Left colon (tissue), 2 donors: ENCODE measurements at regions not wholly inside any gene's neighbourhood (a gene's known extent, or its start where the extent isn't known, plus 50 kb on each side); places are given as distances from the start of the nearest gene placed in this dataset.

ENCODE experiments used
- ATAC-seq: fragments of 200-7000 bp; cut with Tn5 transposase; one replicate; pipeline ENCODE4 v1.9.1; 2020; ENCODE audit warnings: mild to moderate bottlenecking, moderate library complexity
- DNase-seq, 2 donors: peaks; one replicate each; pipeline ENCODE4 v3.0.0-alpha.2; 2020
- intact Hi-C, 2 donors: fragments of 100-400 bp; cut with DNase I in 1 of 2; cut with micrococcal nuclease in 1 of 2; formaldehyde crosslinking; loops; one replicate each; pipeline versions ENCODE4 v1.11.2 to v1.14.0; 2022; cut with DNase I, micrococcal nuclease
- donor health status: DM: no; HTN: no; CAD: no.
- donor health status: DM: yes; HTN: yes; CAD: no.

DNA sequence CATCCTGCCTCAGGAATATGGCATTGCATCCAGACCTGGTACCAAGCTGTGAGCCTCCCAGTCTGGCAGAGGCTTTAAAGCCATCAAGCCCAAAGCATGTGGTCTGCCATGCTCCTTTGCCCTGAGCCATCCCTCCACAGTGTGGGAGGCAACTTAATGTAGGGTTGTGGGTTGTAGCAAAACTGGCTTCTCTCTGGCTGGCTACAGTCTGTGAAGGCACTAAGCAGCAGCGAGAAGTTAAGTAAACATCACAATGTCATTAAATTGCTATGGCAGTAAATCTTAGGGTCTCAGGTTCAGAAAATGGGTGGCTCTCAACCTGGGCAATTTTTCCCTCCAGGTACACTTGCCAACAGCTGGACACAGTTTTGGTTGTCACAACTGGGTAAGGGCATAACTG, 472.9 kb downstream of the PREX1 start:
- ATAC-seq: no peak
- DNase-seq: no peak
- intact Hi-C loops: no loop called here

DNA sequence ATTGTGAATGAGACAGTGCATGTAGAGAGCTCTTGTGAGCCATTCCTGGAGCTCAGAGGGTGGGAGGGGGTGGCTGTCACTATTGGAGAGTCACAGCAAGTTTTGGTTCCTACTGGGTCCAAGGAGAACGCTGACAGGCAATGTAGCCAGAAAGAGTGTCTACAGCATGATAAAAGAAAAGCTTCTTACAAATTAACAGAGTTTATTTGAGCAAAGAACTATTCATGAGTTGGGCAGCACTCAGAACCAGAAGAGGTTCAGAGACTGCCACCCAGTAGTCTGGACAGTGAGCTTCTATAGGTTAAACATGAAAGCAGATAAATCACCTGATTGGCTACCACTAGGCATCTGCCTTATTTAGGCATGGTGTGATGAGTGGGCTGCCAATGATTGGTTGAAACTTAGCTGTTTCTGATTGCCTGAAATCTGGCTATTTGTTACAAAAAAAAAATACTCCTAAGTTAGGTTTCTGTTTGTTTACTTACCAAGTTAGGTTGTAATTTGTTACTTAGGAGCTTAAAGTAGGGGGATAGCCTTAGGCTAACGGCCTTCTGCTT, 473.4 kb downstream of the PREX1 start:
- ATAC-seq (no peak), DNase-seq (no peak)
- intact Hi-C loops: no loop called here

DNA sequence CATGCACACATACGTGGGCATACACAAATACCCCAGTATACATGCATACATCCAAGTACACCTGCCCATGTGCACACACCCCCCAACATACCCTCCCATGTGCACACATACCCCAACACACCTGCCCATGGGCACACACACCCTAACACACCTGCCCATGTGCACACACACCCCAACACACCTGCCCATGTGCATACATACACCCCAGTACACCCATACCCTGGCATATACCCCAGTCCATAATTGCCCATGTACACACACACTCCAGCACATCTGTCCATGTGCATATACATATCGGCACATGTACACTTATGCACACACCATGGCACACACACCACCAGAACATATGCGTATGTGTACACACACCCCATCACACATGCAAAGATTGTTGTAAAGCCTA, 475.2 kb downstream of the PREX1 start:
- intact Hi-C loops: no loop called here
- ATAC-seq: no peak
- DNase-seq: no peak

DNA sequence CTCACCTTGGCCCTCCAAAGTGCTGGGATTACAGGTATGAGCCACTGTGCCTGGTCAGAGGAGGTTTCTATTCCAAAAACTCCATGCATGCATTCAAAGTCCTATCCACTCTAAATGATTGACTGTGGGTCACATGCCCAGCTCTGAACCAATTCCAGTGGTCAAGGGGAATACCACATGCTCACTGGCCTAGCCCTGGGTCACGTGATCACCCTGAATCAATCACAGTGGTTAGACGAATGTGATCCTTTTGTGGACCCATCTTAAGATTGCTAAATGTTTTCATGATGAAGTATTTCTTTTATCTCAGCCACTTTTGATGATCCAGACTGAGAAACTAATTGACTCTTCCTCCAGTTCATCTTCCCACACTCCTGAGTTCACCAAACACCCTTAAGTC, 475.8 kb downstream of the PREX1 start:
- intact Hi-C loops: no loop called here
- ATAC-seq (no peak), DNase-seq (no peak)

DNA sequence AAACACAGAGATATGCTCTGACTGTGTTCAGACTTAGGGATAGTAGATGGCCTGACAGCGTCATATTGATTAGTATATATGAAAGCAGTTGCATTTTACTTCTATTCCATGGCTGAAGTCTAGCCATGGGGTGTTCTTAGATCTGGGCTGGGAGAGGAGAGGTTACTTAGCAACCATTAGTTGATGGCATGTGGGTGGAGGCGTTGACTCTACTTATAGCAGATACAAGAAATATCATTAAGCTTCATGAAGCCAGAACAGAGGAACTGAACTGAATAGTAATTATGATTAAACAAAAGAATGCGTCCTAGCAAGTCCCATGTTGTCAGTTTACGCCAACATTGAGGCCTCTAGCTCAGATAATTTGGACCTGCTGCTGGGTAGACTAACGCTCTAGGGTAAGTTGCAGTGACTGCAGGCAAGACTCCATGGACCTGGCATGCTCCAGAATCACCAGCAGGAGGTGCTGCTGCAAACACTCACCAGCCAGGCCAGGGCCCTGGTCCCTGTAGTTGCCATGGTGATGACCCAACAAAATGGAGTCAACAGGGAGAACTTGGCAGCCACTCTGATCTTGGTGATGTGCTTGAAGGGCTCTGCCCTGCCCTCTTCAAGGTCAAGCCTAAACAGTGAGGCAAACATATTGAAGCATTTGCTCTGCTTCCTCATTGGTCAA, 477.3 kb downstream of the PREX1 start:
- ATAC-seq (no peak), DNase-seq (no peak)
- intact Hi-C loops: no loop called here

- intact Hi-C loops: no loop called here
- no peak for ATAC-seq
- DNase-seq: no peak
Measured at GRCh38 chr20:48349656-48350055, 478.1 kb downstream of the PREX1 start.

DNA sequence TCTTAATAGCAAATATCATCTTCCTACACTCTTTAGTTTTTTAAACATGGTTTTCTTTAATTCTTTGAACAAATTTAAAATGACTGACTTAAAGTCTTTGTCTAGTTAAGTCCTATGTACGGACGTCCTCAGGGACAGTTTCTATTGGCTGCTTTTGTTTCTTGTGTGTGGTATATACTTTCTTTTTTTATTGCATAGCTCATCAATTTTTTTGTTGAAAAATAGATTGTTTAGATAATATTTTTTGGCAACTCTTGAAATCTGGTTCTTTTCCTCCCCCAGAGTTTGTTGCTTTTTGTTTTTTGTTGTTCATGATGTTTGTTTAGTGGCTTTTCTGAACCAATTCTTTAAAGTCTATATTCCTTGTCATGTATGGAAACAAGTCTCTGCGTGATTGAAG, 479.8 kb downstream of the PREX1 start:
- ATAC-seq (no peak), DNase-seq (no peak)
- intact Hi-C loops: no loop called here

GRCh38 chr20:48342822-48343513, 484.8 kb downstream of the PREX1 start:
- intact Hi-C loops: no loop called here
- no peak for DNase-seq

GRCh38 chr20:48340883-48341281, 486.9 kb downstream of the PREX1 start:
- no peak for ATAC-seq
- intact Hi-C loops: no loop called here
- no peak for DNase-seq

More at GRCh38 chr20:48342822-48343513, 484.8 kb downstream of the PREX1 start:
- no peak for ATAC-seq

DNA sequence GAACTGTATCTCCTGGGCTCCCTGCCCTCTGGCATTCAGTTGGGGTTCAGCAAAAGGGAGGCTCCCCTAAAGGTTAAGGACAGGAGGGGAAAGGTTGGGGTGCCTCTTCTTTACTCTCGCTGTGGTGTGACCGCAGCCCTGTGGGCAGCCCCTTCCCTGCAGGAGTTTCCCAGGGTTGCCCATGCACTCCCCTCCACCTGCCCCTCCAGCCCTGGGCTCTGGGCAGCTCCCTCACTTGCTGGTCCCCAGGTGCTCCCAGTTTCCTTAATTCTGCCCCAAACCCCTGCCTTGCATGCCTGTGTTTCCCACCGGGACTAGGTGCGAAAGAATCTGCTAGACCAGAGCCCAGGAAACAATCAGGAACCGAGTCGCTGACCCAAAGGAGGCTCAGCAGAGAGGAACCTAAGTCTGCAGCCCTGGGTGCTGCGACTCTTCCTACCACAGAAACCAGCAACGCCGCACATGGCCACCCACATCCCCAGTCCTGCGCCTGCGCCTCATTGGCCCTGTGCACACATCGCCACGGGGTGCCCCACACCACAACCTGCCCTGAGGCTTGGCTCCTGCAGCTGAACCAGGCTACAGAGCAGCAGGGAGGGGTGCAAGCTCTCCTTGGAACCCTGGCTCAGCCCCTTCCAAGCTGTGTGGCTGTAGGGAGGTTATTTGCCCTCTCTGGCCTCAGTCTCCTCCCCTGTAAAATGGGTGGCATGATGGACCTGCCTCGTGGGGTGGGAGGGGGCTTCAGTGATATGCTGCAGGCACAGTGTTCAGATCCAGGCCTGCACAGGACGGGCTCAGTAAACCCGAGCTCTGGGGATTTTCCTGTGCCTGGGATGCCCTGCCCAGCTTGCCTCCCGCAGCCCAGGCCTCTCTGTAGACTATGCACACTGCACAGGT, 487.6 kb downstream of the PREX1 start:
- DNase-seq (no peak), ATAC-seq (no peak)
- intact Hi-C loops: no loop called here

DNA sequence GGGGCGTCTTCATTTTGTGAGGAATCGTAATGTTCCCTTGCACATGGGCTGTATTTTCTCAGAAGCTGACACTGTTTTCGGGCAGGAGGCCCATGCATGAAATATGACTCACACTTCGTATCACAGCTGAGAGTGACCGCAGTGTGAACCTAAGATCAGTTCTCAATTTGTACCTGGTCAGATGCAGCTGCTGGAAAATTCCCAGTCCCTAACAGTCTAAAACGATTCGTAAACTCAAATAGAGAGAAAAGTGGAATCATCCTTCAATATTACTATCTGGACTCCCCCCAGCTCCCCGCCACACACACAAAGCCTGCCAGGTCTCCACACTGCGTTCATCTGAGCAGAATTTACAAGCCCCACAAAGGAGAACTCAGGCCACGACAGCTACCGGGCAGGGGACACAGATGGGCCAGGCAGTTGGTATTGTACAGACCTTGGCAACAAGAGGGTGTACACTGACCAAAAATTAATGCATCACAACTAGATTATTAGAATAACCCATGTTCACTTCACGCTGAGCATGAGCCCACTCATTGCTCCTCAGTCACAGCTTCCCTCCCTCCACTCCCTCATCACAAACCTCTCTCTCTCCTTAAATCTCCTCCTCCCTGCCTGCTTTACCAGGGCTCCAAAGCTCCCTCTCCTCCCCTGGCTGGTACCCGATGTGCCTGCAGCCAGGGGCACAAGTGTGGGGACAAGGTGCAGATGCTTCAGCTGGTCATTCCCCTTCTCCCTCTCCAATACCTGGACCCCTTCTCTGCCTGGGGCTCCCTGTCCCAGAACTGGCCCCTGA, 488.4 kb downstream of the PREX1 start:
- ATAC-seq (no peak), DNase-seq (no peak)
- intact Hi-C loops: no loop called here

- intact Hi-C loops: no loop called here
Measured at GRCh38 chr20:48338717-48339116, 489.1 kb downstream of the PREX1 start.

GRCh38 chr20:48336597-48336996, 491.2 kb downstream of the PREX1 start:
- ATAC-seq: no peak
- intact Hi-C loops: no loop called here
- DNase-seq: no peak

More at GRCh38 chr20:48338717-48339116, 489.1 kb downstream of the PREX1 start:
- DNase-seq (no peak), ATAC-seq (no peak)

GRCh38 chr20:48335308-48336050, 492.3 kb downstream of the PREX1 start:
- DNase-seq (no peak), ATAC-seq (no peak)
- intact Hi-C loops: no loop called here

- DNase-seq: no peak
- no peak for ATAC-seq
- intact Hi-C loops: no loop called here
Measured at GRCh38 chr20:48333707-48334106, 494.1 kb downstream of the PREX1 start.

DNA sequence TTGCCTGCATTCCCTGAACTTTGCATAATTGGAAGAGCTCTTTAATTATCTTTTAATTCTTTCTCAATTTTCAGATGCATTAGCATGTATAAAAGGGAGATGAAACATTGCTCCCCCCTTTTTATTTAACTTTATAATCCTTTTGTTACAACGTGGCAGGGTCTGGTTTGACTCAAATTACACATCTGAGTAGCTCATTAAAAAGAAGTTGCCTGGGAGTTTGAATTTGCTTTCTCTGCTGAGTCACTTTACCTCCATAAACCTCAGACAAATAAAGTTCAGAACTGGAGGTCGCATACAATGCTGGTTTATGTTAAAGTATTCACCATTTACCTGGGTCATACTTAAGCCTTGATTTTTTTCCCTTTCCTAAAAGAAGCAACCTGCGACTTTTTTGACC, 495.2 kb downstream of the PREX1 start:
- intact Hi-C loops: no loop called here
- no peak for DNase-seq
- ATAC-seq: no peak

DNA sequence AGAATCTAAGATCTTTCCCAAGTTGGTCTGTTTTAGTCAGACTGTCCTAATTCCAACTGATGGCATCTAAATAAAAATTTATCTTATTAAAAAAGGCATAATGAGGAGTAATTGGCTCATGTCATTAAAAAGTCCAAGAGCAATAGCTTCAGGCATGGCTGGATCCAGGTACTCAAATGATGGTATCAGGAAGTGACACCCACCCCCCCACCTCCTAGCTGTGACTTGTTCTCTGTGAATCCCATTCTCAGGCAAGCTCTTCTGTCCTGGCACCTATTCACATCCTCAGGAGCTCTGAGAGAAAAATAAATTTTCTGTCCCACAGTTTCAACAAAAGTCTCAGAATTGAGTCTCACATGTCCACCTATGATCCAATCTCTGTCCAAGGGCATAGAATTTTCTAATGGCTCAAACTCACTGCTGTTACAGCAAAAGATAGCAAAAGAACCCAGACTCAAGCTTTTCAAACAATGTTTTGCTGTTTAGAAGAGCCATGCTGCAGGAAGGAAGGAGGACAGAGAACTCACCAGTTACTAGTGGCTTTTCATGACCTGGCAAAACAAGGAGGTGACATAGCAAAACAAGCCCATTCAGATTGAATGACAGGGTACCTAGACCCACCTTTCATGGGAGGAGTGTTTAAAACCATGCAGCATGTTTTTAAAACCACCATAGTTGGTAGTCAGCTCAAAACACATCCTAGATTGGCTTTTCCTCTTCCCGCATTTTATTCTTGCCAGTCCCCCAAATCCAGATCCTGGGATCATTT, 496.1 kb downstream of the PREX1 start:
- intact Hi-C loops: no loop called here
- ATAC-seq (no peak), DNase-seq (no peak)
